Smooth muscle cell (in vitro differentiated cells): ENCODE measurements at regions not wholly inside any gene's neighbourhood (a gene's known extent, or its start where the extent isn't known, plus 50 kb on each side); places are given as distances from the start of the nearest gene placed in this dataset.

Experiments
- DNase-seq: peaks from one replicate; lab custom pipeline; 2025; ENCODE audit not compliant: unreplicated experiment; lab: John Stamatoyannopoulos, UW
- H2AFZ ChIP-seq: fragments of 200-600 bp; sonication (generic); 2 replicates; pipeline ENCODE4 v1.6.0; 2016; ENCODE audit warnings: antibody characterized with exemption, low read depth, mild to moderate bottlenecking
- H3F3A ChIP-seq: fragments of 200-600 bp; sonication (generic); 2 replicates; pipeline ENCODE4 v1.6.0; 2017; ENCODE audit warnings: antibody characterized with exemption, low read depth
- H3K27ac ChIP-seq: fragments of 200-600 bp; sonication (generic); 2 replicates; pipeline ENCODE4 v1.5.1; 2016; ENCODE audit warnings: low read depth, mild to moderate bottlenecking
- H3K27me3 ChIP-seq: fragments of 200-600 bp; sonication (generic); 2 replicates; pipeline ENCODE4 v1.6.1; 2016; ENCODE audit warnings: low read depth, mild to moderate bottlenecking
- H3K36me3 ChIP-seq: fragments of 200-600 bp; sonication (generic); 2 replicates; pipeline ENCODE4 v1.5.1; 2016; ENCODE audit warnings: low read depth
- H3K4me1 ChIP-seq: fragments of 200-600 bp; sonication (generic); 2 replicates; pipeline ENCODE4 v1.5.1; 2016; ENCODE audit warnings: low read depth
- H3K4me2 ChIP-seq: fragments of 200-600 bp; sonication (generic); 2 replicates; pipeline ENCODE4 v1.6.0; 2016; ENCODE audit warnings: mild to moderate bottlenecking
- H3K4me3 ChIP-seq: fragments of 200-600 bp; sonication (generic); 2 replicates; pipeline ENCODE4 v1.5.1; 2016; ENCODE audit warnings: mild to moderate bottlenecking
- H3K79me2 ChIP-seq: fragments of 200-600 bp; sonication (generic); 2 replicates; pipeline ENCODE4 v1.6.0; 2016; ENCODE audit warnings: low read depth, mild to moderate bottlenecking
- H3K9ac ChIP-seq: fragments of 200-600 bp; sonication (generic); 2 replicates; pipeline ENCODE4 v1.6.0; 2016; ENCODE audit warnings: low read depth
- H3K9me3 ChIP-seq: fragments of 200-600 bp; sonication (generic); replicated peaks from 2 replicates; pipeline ENCODE4 v1.5.1; 2016; ENCODE audit warnings: low read depth
- H4K20me1 ChIP-seq: fragments of 200-600 bp; sonication (generic); 2 replicates; pipeline ENCODE4 v1.6.0; 2016; ENCODE audit warnings: low read depth
- CTCF ChIP-seq: fragments of 200-600 bp; sonication (generic); IDR thresholded peaks from 2 replicates; pipeline ENCODE4 v1.5.1; 2017; ENCODE audit warnings: borderline replicate concordance, mild to moderate bottlenecking, antibody characterized with exemption; ENCODE audit not compliant: insufficient read depth, poor library complexity, severe bottlenecking
- WGBS: methylation state at CpG from one replicate; pipeline ENCODE4 v1.1.7; 2016; ENCODE audit warnings: low lambda C conversion rate; 5-methylcytosine and 5-hydroxymethylcytosine counted together

GRCh38 chr20:6411651-6412050 lies 288.8 kb upstream of the FERMT1 start:
- no peak for DNase-seq
- no peak overlapping the region for H3K9ac ChIP-seq
- 25% methylated on average over 2 of the region's 2 CpGs for WGBS
- H3K9me3 ChIP-seq, result no peaks in the 10 kb centered on the region
- peak overlapping the region; percentile 71 for H2AFZ ChIP-seq
- peak overlapping the region; percentile 49 for H3K27ac ChIP-seq
- H3K4me1 ChIP-seq, result no peaks in the 10 kb centered on the region
- H3F3A ChIP-seq, result no peaks in the 10 kb centered on the region
- H3K27me3 ChIP-seq, result no peaks in the 10 kb centered on the region
- no peaks in the 10 kb centered on the region for H3K36me3 ChIP-seq
- no peaks in the 10 kb centered on the region for H4K20me1 ChIP-seq
- peak overlapping the region; percentile 68 for H3K4me2 ChIP-seq
- no peaks in the 10 kb centered on the region for H3K79me2 ChIP-seq
- TF ChIP-seq CTCF, result no peak
- H3K4me3 ChIP-seq, result no peak overlapping the region

GRCh38 chr20:6410721-6411120 lies 287.9 kb upstream of the FERMT1 start:
- Histone ChIP-seq H3K4me3 (no peak overlapping the region), H3K27ac (no peak overlapping the region), H3F3A (no peaks in the 10 kb centered on the region), H4K20me1 (no peaks in the 10 kb centered on the region), H3K36me3 (no peaks in the 10 kb centered on the region), H3K79me2 (no peaks in the 10 kb centered on the region), H3K9ac (no peak overlapping the region), H3K4me1 (no peaks in the 10 kb centered on the region), H3K9me3 (no peaks in the 10 kb centered on the region), H2AFZ (peak overlapping the region; percentile 46), H3K27me3 (no peaks in the 10 kb centered on the region), H3K4me2 (no peak overlapping the region)
- no peak for DNase-seq
- 28% methylated on average over 2 of the region's 2 CpGs for WGBS
- TF ChIP-seq CTCF, result no peak

DNA sequence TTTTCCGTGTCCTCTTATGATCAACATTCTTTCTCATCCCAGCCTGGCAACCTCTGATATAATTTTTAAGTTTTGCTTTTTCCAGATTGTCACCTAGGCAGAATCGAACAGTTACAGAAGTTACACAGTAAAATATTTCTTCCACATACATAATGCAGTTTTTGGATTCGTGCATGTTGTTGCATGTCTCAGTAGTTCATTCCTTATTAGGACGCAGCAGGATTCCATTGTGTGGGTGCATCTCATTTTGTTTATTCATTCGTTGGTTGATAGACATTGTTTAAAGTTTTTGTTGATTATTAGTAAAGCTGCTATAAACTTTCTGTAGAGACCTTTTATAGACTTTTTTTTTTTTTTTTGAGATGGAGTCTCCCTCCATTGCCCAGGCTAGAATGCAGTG lies 284.3 kb upstream of the FERMT1 start:
- 75% methylated on average over 5 of the region's 5 CpGs for WGBS
- H3K9ac ChIP-seq, result no peak overlapping the region
- no peak for DNase-seq

More for the DNA sequence above, 284.3 kb upstream of the FERMT1 start:
- Histone ChIP-seq H3K9me3 (no peaks in the 10 kb centered on the region), H3K36me3 (no peaks in the 10 kb centered on the region), H3F3A (no peaks in the 10 kb centered on the region), H3K27ac (no peak overlapping the region), H3K4me2 (no peak overlapping the region), H3K79me2 (no peaks in the 10 kb centered on the region), H3K4me1 (no peaks in the 10 kb centered on the region), H3K4me3 (no peak overlapping the region), H2AFZ (no peak overlapping the region), H3K27me3 (no peaks in the 10 kb centered on the region), H4K20me1 (no peaks in the 10 kb centered on the region)
- TF ChIP-seq CTCF, result no peak
